WI38 (cell line): ENCODE measurements at regions not wholly inside any gene's neighbourhood (a gene's known extent, or its start where the extent isn't known, plus 50 kb on each side); places are given as distances from the start of the nearest gene placed in this dataset.

Experiments used
- H3K4me3 ChIP-seq: 2 replicates; pipeline ENCODE4 v1.5.1; 2011; ENCODE audit warnings: low read depth, mild to moderate bottlenecking, control low read depth, low read length
- CTCF ChIP-seq: IDR thresholded peaks from 2 replicates; pipeline ENCODE4 v1.5.1; 2012; ENCODE audit warnings: low read depth, mild to moderate bottlenecking, control low read depth, low read length

GRCh38 chr7:22617166-22617565 lies 109.8 kb upstream of the IL6 start:
- no peak overlapping the region for H3K4me3 ChIP-seq
- no peak for TF ChIP-seq CTCF

GRCh38 chr7:22613496-22613895 lies 113.5 kb upstream of the IL6 start:
- no peak for TF ChIP-seq CTCF
- H3K4me3 ChIP-seq = no peak overlapping the region

GRCh38 chr7:22612776-22613175 lies 112.8 kb upstream of the STEAP1B start:
- TF ChIP-seq CTCF = no peak
- H3K4me3 ChIP-seq = no peak overlapping the region

GRCh38 chr7:22611758-22612079 lies 111.7 kb upstream of the STEAP1B start:
- no peak for TF ChIP-seq CTCF
- no peak overlapping the region for H3K4me3 ChIP-seq

GRCh38 chr7:22610951-22611757 lies 111.2 kb upstream of the STEAP1B start:
- no peak for TF ChIP-seq CTCF

GRCh38 chr7:22610263-22610662 lies 110.3 kb upstream of the STEAP1B start:
- H3K4me3 ChIP-seq = no peak overlapping the region
- no peak for TF ChIP-seq CTCF

More at GRCh38 chr7:22610951-22611757, 111.2 kb upstream of the STEAP1B start:
- H3K4me3 ChIP-seq = no peak overlapping the region

- no peak for TF ChIP-seq CTCF
These were observed 107.2 kb upstream of the STEAP1B start for GRCh38 chr7:22607180-22607579.

More at GRCh38 chr7:22607180-22607579, 107.2 kb upstream of the STEAP1B start:
- H3K4me3 ChIP-seq = no peak overlapping the region
